Gastrocnemius medialis (tissue), 4 donors: ENCODE measurements at regions not wholly inside any gene's neighbourhood (a gene's known extent, or its start where the extent isn't known, plus 50 kb on each side); places are given as distances from the start of the nearest gene placed in this dataset.

Source experiments
- CTCF ChIP-seq, 5 experiments: fragments of 450-650 bp in 3 of 5; fragments of 200-600 bp in 2 of 5; sonication (generic) in 2 of 5; IDR thresholded peaks in 4 of 5; conservative IDR thresholded peaks in 1 of 5; 1 replicate in 4 of 5; 2 replicates in 1 of 5; pipeline ENCODE4 v1.5.1; 2016 to 2019; ENCODE audit warnings: antibody characterized with exemption in 5 of 5, mild to moderate bottlenecking in 3 of 5, moderate library complexity in 3 of 5
- POLR2A ChIP-seq, 2 donors: fragments of 450-650 bp; IDR thresholded peaks; one replicate each; pipeline ENCODE4 v1.6.1; 2017; ENCODE audit warnings: antibody characterized with exemption in 2 of 2, mild to moderate bottlenecking in 2 of 2, moderate library complexity in 2 of 2

- no peak for TF ChIP-seq POLR2A (IDR thresholded peaks at IDR 0.05)
- no peak for TF ChIP-seq CTCF (IDR thresholded peaks at IDR 0.05 in 4 of 5, conservative IDR thresholded peaks at IDR 0.05 in 1 of 5)
These were observed 673.8 kb downstream of the PRELID2 start for GRCh38 chr5:145161391-145161790.
